Choroid plexus epithelial cell (primary cell): ENCODE measurements at regions not wholly inside any gene's neighbourhood (a gene's known extent, or its start where the extent isn't known, plus 50 kb on each side); places are given as distances from the start of the nearest gene placed in this dataset.

Experiments
- DNase-seq: peaks from one replicate; pipeline ENCODE4 v3.0.0-alpha.2; 2010; ENCODE audit warnings: low read depth
- H3K4me3 ChIP-seq: 2 replicates; pipeline ENCODE4 v1.5.1; 2011; ENCODE audit warnings: low read depth, mild to moderate bottlenecking, control low read depth, low read length, moderate library complexity
- TF ChIP-seq, protein P1 (sequence below): conservative IDR thresholded peaks from 2 replicates; pipeline ENCODE4 v1.5.1; 2011; ENCODE audit warnings: low read depth, mild to moderate bottlenecking, control low read depth, inconsistent platforms, low read length, moderate library complexity

DNA sequence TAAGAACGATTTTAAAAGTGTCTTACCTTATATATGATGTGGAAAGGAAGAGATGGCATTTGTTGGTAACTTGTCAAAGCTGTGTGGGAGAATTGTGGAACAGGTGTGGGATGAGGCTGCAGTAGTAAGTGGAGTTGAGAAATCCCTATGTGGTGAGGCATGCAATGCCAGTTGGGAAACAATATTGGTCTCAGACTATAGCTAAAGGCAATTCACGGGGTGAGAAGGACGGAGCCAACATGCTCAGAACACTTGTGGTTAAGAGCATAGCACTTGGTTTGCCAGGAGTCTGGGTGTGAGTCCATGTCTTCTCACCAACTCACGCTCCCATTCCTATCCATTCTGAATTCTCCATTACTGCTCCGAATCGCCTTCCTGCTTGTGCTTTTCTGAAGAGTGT is 615.6 kb upstream of the ADAMTS9 start:
- no peak for DNase-seq
- TF ChIP-seq, protein P1, sequence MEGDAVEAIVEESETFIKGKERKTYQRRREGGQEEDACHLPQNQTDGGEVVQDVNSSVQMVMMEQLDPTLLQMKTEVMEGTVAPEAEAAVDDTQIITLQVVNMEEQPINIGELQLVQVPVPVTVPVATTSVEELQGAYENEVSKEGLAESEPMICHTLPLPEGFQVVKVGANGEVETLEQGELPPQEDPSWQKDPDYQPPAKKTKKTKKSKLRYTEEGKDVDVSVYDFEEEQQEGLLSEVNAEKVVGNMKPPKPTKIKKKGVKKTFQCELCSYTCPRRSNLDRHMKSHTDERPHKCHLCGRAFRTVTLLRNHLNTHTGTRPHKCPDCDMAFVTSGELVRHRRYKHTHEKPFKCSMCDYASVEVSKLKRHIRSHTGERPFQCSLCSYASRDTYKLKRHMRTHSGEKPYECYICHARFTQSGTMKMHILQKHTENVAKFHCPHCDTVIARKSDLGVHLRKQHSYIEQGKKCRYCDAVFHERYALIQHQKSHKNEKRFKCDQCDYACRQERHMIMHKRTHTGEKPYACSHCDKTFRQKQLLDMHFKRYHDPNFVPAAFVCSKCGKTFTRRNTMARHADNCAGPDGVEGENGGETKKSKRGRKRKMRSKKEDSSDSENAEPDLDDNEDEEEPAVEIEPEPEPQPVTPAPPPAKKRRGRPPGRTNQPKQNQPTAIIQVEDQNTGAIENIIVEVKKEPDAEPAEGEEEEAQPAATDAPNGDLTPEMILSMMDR, result no peak
- H3K4me3 ChIP-seq, result no peak overlapping the region

DNA sequence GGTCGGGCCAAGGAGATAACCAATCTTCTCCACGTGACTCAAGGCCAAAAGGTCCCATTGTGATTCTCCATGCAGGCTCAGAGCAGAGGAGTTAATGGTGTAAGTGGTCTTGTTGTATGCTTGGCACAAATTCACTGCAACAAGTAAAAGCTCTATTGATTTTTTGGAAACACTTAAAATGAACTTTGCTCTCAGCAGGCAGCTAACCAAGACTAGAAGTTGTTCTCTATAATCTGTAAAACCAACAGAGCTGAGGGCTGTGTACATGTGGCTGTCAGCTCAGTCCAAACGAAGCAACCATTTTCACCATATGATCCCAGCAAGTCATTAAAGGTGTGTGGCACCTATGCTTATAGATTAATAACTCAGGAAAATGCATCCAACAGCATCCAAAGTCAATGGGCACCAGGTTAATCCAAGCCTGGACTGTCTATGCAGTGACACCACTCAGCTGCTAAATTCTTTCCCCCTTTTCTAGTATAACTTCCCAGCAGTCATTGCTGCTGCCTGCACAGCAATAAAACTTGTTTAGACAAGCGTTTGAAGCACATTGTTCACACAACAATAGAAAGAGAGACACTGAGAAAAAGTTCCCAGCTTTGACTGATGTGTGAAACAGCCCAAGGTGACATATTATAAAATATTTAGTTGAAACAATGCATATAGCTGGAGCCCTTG is 603.8 kb upstream of the ADAMTS9 start:
- H3K4me3 ChIP-seq, result no peak overlapping the region
- TF ChIP-seq, protein P1, result no peak
- no peak for DNase-seq

DNA sequence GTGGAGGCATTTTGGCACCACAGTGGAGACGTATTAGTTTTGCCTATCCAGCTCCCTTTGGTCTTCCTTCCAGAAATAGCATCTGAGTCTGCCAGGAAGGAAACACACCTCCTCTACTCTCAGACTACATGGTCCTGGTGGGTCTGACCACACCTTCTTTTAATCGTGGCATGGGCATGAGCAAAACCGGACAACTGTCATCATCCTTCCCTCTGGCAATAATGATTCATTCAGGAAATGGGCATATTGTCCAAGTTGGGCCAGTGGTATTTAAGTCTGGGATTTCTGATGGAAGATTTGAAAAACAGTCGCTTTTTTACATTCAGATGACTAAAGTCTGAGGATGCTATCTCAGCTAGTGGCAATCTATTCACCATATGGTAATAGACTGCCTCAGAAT is 601.0 kb upstream of the ADAMTS9 start:
- TF ChIP-seq, protein P1, result no peak
- no peak for DNase-seq
- no peak overlapping the region for H3K4me3 ChIP-seq

DNA sequence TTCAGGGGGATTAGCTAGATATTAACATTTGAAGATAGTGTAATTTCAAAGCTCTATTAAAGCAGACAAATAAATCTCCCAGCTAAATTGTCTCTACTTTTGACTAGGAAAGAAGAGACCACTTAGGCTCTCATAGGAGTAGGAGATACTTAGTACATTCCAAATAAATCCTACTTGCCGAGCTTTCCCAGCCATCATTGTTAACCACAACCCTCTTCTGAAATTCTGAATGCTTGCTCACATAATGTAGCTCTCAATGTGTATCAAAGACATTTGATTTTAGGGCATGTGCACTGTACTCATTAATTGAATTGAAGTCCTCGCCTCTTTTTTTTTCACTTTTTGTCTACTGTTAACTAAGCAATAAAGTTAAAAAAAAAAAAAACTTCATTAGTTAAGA is 598.2 kb upstream of the ADAMTS9 start:
- H3K4me3 ChIP-seq, result no peak overlapping the region
- DNase-seq, result no peak
- TF ChIP-seq, protein P1, result no peak

DNA sequence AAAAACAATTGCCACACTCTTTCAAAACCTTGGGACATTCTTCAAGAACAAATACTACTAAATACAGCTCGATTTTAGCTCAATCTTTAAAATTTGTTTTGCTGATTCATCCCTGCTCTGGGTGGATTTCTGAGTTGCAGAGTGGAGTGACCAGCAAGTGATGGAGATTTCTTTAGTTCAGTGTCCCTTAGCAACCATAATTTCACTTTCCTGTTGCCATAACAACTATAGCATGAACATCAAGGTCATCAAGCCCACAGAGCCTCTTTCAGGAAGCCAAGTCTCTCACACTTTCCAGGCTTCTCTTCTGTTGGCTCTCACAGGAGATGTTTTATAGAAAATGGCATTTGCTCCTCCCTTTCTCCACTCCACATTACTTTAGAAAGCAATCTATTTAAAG is 597.2 kb upstream of the ADAMTS9 start:
- TF ChIP-seq, protein P1, result no peak
- DNase-seq, result peak; percentile 22
- H3K4me3 ChIP-seq, result no peak overlapping the region

DNA sequence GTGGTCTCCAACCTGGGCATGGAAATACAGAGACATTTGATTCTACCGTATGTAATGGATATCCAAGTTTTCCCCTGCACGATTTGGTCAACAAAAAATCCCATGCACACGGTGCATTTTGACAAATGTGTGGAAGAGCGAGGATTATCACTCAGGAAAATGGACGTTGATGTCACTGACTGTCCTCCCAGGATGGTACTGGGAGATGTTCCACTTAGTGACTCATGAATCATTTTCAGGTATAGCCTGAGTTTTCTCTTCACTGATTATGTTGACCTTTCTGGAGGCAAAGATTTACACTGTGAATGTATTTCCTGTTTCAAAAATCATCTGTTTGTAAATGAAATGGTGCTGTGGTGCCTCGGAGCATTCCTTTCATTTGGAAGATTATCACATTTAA is 596.7 kb upstream of the ADAMTS9 start:
- H3K4me3 ChIP-seq, result no peak overlapping the region
- TF ChIP-seq, protein P1, result no peak
- no peak for DNase-seq

DNA sequence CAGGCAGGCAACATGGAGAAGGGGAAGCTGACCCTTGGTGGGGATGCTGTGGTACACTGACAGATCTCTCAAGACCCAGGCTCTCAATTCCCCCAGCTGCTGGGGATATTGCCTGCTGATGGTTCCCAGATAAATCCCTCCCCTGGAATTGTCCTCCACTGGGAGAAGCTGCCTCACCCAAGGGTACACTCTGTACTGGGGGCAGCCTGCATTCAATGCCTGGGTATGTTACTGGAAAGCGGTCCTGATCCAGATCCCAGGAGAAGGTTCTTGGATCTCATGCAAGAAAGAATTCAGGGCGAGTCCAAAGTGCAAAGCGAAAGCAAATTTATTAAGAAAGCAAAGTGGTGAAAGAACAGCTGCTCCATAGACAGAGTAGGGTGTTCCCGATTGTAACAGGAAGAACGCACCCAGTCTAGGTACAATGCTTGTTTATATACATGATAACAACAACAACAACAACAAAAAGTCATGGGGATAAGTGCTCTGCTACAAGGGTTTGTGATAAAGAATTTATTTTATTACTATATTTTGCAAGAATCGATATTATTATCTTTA is 591.5 kb upstream of the ADAMTS9 start:
- DNase-seq, result no peak
- TF ChIP-seq, protein P1, result no peak
- no peak overlapping the region for H3K4me3 ChIP-seq
